ENCODE measurements at regions not wholly inside any gene's neighbourhood (a gene's known extent, or its start where the extent isn't known, plus 50 kb on each side); places are given as distances from the start of the nearest gene placed in this dataset.

DNA sequence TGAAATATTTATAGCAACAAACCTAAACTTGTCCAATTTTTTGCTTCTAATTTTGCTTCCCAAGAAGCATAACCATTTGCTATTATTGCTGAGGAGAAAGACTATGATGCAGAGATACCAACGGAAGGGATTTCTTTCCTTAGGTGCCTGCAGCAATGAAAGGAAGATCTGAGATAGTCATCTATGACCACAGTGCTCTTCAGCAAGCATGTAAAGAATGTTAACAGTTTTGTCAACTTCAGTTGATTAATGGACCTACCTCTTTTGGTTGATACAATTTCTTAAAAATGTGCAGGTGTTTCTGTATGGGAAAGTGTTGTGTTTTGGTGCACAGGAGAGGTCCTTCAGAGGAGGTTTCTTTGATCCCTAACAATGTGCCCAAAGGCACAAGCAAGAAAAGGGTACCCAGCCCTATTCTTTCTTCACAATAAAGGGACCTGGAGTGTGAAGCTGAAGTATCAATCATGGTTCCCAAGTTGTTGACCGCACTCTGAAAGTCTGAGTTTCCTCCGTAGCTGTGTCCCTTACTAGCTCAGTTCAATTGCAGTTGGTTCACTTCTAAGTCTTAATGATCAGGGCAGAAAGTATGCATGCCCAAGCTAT, 307.7 kb upstream of the KCNH8 start:
- Histone ChIP-seq H3K27ac (no peak overlapping the region), H3K9me3 (no peaks in the 10 kb centered on the region), H3K4me3 (no peak overlapping the region), H3K27me3 (no peaks in the 10 kb centered on the region), H3K4me1 (no peaks in the 10 kb centered on the region), H3K36me3 (no peaks in the 10 kb centered on the region)
- 73% methylated on average over 3 of the region's 3 CpGs for whole genome bisulfite sequencing
- DNase-seq (ENCODE audit: low spot score in 2 of 2) = no peak
- TF ChIP-seq POLR2A (IDR thresholded peaks at IDR 0.05) (no peak), EP300 (IDR thresholded peaks at IDR 0.05) (no peak), POLR2AphosphoS5 (IDR thresholded peaks at IDR 0.05) (no peak)
- TF ChIP-seq, protein P1, sequence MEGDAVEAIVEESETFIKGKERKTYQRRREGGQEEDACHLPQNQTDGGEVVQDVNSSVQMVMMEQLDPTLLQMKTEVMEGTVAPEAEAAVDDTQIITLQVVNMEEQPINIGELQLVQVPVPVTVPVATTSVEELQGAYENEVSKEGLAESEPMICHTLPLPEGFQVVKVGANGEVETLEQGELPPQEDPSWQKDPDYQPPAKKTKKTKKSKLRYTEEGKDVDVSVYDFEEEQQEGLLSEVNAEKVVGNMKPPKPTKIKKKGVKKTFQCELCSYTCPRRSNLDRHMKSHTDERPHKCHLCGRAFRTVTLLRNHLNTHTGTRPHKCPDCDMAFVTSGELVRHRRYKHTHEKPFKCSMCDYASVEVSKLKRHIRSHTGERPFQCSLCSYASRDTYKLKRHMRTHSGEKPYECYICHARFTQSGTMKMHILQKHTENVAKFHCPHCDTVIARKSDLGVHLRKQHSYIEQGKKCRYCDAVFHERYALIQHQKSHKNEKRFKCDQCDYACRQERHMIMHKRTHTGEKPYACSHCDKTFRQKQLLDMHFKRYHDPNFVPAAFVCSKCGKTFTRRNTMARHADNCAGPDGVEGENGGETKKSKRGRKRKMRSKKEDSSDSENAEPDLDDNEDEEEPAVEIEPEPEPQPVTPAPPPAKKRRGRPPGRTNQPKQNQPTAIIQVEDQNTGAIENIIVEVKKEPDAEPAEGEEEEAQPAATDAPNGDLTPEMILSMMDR (IDR thresholded peaks at IDR 0.05) = no peak

DNA sequence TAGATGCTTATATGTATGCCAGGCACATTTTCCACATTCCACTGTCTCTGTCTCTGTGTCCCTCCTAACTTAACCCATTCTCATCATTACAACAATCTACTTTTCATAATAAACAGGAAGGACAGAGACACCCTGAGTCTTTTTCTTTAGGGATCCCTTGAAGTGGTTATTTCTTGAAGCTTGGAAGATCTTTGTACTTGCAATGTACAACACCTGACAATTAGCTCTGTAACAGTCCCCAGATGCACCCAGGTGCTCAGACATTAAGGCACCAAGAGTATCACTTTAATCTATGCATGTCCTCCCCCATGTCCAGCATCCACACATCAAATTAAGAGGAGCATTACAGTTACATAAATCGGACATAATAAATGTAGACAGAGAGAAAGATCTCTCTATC, 309.6 kb upstream of the KCNH8 start:
- no peak overlapping the region for H3K4me3 ChIP-seq
- no peaks in the 10 kb centered on the region for H3K27me3 ChIP-seq
- TF ChIP-seq POLR2A (IDR thresholded peaks at IDR 0.05) (no peak), EP300 (IDR thresholded peaks at IDR 0.05) (no peak), POLR2AphosphoS5 (IDR thresholded peaks at IDR 0.05) (no peak)
- TF ChIP-seq, protein P1 (IDR thresholded peaks at IDR 0.05) = no peak
- no peaks in the 10 kb centered on the region for H3K4me1 ChIP-seq
- DNase-seq (ENCODE audit: low spot score in 2 of 2) = no peak
- no peaks in the 10 kb centered on the region for H3K36me3 ChIP-seq
- 82% methylated on average over 1 of the region's 1 CpG for WGBS
- H3K9me3 ChIP-seq = no peaks in the 10 kb centered on the region
- no peak overlapping the region for H3K27ac ChIP-seq

DNA sequence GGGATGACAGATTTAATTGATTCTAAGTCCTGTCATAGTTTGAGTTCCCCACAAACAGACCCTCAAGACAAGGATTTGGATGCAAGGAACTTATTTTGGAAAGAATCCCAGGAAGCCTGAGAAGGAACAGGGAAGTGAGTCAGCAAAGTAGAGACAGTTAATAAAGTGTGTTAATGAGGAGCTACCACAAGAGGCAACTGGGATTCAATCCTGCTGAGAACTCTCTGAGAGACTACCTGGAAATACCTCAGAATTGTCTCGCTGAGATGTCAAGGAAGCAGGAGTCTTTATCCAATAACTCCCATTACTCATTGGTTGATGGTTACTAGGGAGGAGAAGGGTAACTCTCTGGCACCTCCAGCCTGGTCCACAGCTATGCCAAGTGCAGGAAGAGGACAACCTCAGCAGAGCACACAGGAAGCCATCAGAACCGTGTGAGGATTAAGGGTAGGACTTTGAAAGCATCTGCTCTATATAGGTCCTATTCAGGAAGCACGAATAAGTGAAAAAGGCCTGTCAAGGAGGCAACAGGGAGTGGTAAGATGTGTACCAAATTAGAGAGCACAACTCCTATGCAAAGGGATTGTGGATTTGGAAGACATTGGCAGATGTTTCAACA, 311.1 kb upstream of the KCNH8 start:
- 60% methylated on average over 3 of the region's 3 CpGs for WGBS
- no peak for DNase-seq (ENCODE audit: low spot score in 2 of 2)
- Histone ChIP-seq H3K9me3 (no peaks in the 10 kb centered on the region), H3K27me3 (no peaks in the 10 kb centered on the region), H3K36me3 (no peaks in the 10 kb centered on the region), H3K4me1 (no peaks in the 10 kb centered on the region), H3K4me3 (no peak overlapping the region), H3K27ac (no peak overlapping the region)
- TF ChIP-seq EP300 (IDR thresholded peaks at IDR 0.05) = no peak
- TF ChIP-seq, protein P1 (IDR thresholded peaks at IDR 0.05) = no peak
- TF ChIP-seq POLR2A (IDR thresholded peaks at IDR 0.05) = no peak
- no peak for TF ChIP-seq POLR2AphosphoS5 (IDR thresholded peaks at IDR 0.05)

DNA sequence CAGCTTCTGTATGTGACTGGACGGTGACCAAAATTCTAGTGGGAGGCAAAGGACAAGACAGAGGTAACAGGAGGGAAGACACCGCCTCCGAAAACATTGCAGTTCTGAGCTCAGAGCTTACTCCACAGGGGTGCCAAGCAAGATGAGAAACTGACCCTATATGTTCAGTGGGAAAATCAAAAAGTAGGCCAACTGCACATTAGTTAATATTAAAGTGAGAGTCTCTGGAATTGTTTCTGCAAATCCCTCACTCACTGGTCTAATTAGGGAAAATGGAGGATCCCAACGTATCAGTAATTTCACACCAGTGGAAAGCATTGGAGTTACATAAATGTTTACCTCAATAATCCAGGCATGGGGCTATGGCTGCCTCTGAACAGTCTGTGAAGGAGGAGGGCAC, 313.3 kb upstream of the KCNH8 start:
- DNase-seq (ENCODE audit: low spot score in 2 of 2) = no peak
- Histone ChIP-seq H3K27ac (no peak overlapping the region), H3K4me1 (no peaks in the 10 kb centered on the region), H3K27me3 (no peaks in the 10 kb centered on the region), H3K9me3 (no peaks in the 10 kb centered on the region), H3K36me3 (no peaks in the 10 kb centered on the region), H3K4me3 (no peak overlapping the region)
- TF ChIP-seq EP300 (IDR thresholded peaks at IDR 0.05) = no peak
- TF ChIP-seq POLR2A (IDR thresholded peaks at IDR 0.05) = no peak
- TF ChIP-seq, protein P1 (IDR thresholded peaks at IDR 0.05) = no peak
- TF ChIP-seq POLR2AphosphoS5 (IDR thresholded peaks at IDR 0.05) = no peak
- 87% methylated on average over 4 of the region's 4 CpGs for WGBS

DNA sequence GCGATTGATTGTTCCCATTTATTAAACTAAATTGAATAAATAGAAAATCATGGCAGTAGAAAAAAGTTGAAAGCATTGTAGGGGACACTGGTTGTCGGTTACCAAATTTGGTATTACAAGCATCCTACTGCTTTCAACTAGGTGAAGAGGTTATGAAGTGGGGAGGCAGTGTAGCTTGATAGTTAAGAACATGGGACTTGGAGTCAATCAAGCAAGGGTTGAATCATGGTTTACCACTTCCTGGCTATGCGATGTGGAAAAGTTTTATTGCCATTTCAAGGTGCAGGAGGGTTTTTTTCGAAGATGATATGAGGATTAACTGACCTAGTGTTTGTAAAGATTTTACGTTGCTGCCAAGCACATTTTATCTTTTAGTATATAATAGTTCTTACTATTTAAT, 318.2 kb upstream of the KCNH8 start:
- no peaks in the 10 kb centered on the region for H3K27me3 ChIP-seq
- H3K4me3 ChIP-seq = no peak overlapping the region
- no peak for DNase-seq (ENCODE audit: low spot score in 2 of 2)
- 77% methylated on average over 5 of the region's 5 CpGs for WGBS
- TF ChIP-seq POLR2AphosphoS5 (IDR thresholded peaks at IDR 0.05) (no peak), POLR2A (IDR thresholded peaks at IDR 0.05) (no peak), EP300 (IDR thresholded peaks at IDR 0.05) (no peak)
- TF ChIP-seq, protein P1 (IDR thresholded peaks at IDR 0.05) = no peak
- H3K4me1 ChIP-seq = no peaks in the 10 kb centered on the region
- no peaks in the 10 kb centered on the region for H3K36me3 ChIP-seq
- H3K9me3 ChIP-seq = no peaks in the 10 kb centered on the region
- no peak overlapping the region for H3K27ac ChIP-seq

Data from suprapubic skin (tissue), 4 donors.